Activated naive CD4-positive, alpha-beta T cell treated with anti-CD3 and anti-CD28 coated beads, Interleukin-2, amount 50 U/mL, for 24 hours (primary cell): ENCODE measurements at regions not wholly inside any gene's neighbourhood (a gene's known extent, or its start where the extent isn't known, plus 50 kb on each side); places are given as distances from the start of the nearest gene placed in this dataset.

Experiments used
- H3K27ac Mint-ChIP-seq: one replicate; pipeline ENCODE4 v1.8.0; 2021; ENCODE audit warnings: mild to moderate bottlenecking, mixed read lengths
- H3K27me3 Mint-ChIP-seq: one replicate; pipeline ENCODE4 v1.8.0; 2021; ENCODE audit warnings: mixed read lengths
- H3K36me3 Mint-ChIP-seq: one replicate; pipeline ENCODE4 v1.8.0; 2021; ENCODE audit warnings: mixed read lengths
- H3K4me1 Mint-ChIP-seq: one replicate; pipeline ENCODE4 v1.8.0; 2021; ENCODE audit warnings: mixed read lengths
- H3K4me3 Mint-ChIP-seq: one replicate; pipeline ENCODE4 v1.8.0; 2021; ENCODE audit warnings: mild to moderate bottlenecking, mixed read lengths
- H3K9me3 Mint-ChIP-seq: one replicate; pipeline ENCODE4 v1.8.0; 2021; ENCODE audit warnings: mixed read lengths

DNA sequence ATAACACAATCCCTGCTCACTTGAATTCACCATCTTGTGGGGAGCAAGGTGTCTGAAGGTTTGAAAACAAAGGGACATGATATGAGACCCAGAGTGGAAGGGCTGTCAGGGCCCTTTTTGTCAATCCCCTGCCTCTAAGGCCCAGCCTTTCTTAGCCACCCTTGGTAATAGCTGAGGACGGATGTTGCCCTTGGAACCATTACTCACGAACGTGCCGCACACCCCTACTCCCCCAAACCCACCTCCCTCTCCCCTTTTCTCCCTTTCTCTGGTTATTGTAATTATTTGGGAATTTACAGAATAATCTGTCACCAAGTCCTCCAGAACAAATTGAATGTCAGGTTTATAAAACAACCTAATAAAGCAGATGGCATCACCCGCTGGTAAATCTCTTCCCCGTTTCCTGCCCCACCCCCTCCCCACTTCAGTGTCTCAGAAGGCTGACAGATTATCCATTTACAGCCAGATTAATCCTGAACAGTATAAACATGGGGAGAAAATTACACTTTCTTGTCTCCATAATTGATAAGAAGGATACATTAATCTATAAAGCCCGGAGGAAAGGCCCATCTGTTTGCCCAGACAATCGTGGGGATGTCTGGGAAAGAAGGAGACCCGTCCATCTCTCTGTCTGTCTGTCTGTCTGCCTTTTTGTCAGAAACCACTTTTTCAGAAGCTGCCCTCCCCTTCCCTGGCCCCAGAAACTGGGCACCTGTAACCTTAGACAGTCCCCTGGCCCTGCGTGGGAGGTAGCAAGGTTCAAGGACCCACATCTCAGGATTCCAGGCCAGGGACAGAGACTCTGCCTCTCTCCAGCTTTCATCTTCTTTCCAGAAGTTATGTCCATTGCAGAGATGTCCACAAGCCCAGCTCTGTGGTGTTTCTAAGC is 60.6 kb upstream of the CD34 start:
- Mint-ChIP-seq H3K27ac (no peak overlapping the region), H3K9me3 (no peaks in the 10 kb centered on the region), H3K36me3 (no peaks in the 10 kb centered on the region), H3K4me3 (no peak overlapping the region), H3K27me3 (peaks cover 6% of the 10 kb centered on the region), H3K4me1 (no peaks in the 10 kb centered on the region)

DNA sequence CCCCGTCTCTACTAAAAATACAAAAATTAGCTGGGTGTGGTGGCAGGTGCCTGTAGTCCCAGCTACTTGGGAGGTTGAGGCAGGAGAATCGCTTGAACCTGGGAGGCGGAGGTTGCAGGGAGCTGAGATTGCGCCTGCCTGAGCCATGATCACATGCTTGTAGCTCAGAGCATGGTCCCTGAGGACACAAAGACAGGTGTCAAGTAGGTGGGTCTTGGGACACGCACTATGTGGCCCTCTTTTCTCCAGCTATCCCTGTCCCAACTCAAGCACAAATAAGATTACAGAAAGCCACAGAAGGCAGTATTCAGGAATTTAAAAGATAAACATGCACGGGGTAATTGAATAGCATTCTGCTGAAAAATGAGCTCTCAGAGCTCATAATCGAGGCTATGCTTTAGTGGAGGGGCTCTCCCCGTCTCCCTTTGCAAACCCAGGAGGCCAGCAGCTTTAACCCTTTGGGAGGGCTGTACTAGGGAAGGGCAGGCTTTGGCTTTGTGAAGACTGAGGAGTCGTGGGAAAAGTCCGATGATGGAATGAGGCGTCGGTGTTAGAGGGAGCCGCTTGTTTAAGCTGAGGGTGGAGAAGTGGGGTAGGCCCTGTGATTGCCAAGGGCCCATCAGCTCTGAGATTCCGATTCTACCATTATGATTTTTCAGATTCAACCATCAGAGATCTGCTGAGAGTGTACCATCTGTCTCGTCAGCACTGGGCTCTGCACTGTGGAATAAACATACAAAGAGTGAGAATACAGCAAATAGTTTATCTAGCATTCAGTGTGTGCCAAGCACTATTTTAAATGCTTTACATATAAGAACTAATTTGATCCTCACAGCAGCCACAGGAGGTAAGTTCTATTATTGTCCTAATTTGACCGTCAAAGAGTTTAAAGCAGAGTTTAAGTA is 59.7 kb upstream of the CD34 start:
- no peak overlapping the region for H3K4me3 Mint-ChIP-seq
- H3K36me3 Mint-ChIP-seq: no peaks in the 10 kb centered on the region
- no peaks in the 10 kb centered on the region for H3K4me1 Mint-ChIP-seq
- H3K27me3 Mint-ChIP-seq: peaks cover 5% of the 10 kb centered on the region
- H3K27ac Mint-ChIP-seq: no peak overlapping the region
- H3K9me3 Mint-ChIP-seq: no peaks in the 10 kb centered on the region

DNA sequence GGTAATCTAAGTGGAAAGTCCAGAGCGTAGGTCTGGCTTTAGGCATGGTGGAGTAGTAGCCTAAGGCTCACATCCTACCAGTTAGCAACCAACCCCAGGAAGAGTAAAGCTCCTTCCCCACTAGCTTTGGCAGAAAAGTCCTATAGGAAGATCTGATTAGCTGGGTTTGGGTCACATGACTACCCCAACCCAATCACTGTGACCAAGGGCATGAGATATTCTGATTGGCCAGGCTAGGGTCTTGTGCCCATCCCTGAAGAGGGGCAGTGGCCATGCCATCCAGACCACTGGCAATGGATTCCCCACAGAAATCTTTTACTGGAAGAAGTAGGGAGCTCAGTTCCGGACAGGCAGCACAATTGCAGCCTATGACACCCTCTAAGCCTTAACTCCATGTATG is 58.6 kb upstream of the CD34 start:
- no peak overlapping the region for H3K27ac Mint-ChIP-seq
- H3K9me3 Mint-ChIP-seq: no peaks in the 10 kb centered on the region
- no peak overlapping the region for H3K4me3 Mint-ChIP-seq
- H3K4me1 Mint-ChIP-seq: no peaks in the 10 kb centered on the region
- no peaks in the 10 kb centered on the region for H3K36me3 Mint-ChIP-seq
- peaks cover 5% of the 10 kb centered on the region for H3K27me3 Mint-ChIP-seq

DNA sequence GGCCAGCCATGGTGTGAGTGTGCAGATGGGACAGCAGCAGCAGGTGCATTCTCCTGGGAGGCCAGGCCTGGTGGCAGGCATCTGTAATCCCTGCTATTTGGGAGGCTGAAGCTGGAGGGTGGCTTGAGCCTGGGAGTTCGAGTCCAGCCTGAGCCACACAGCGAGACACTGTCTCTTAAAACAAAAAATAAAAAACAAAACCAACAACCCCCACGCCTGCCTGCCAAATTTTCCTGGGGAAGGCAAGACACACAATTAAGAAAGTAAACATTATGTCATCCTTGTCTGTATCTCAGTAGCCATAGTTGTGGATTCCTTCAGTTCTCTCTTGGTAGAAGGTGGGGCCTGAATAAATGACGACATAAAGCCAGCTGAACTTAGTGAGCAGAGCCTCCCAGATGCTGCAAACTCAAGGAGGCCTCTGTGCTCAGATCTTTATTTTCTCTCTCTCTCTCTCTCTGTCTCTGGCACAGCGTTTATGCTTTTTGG is 57.6 kb upstream of the CD34 start:
- peaks cover 5% of the 10 kb centered on the region for H3K27me3 Mint-ChIP-seq

DNA sequence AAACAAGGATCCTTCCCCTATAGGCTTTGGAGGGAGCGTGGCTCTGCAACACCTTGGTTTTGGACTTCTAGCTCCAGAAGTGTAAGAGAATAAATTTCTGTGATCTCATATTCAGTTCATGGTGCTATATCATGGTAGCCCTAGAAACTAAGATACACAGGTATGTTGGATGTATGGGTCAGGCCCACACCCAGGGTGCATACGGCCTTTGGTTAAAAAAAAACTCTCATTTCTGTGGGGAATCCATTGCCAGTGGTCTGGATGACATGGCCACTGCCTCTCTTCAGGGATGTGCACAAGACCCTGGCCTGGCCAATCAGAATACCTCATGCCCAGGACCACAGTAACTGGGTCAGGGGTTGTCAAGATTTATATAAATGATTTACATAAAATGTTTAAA is 56.8 kb upstream of the CD34 start:
- no peaks in the 10 kb centered on the region for H3K36me3 Mint-ChIP-seq
- H3K27me3 Mint-ChIP-seq: peaks cover 3% of the 10 kb centered on the region
- peaks cover 5% of the 10 kb centered on the region for H3K4me1 Mint-ChIP-seq
- H3K4me3 Mint-ChIP-seq: no peak overlapping the region
- H3K27ac Mint-ChIP-seq: no peak overlapping the region
- no peaks in the 10 kb centered on the region for H3K9me3 Mint-ChIP-seq

More for the DNA sequence above, 57.6 kb upstream of the CD34 start:
- Mint-ChIP-seq H3K4me1 (no peaks in the 10 kb centered on the region), H3K27ac (no peak overlapping the region), H3K36me3 (no peaks in the 10 kb centered on the region), H3K4me3 (no peak overlapping the region), H3K9me3 (no peaks in the 10 kb centered on the region)

DNA sequence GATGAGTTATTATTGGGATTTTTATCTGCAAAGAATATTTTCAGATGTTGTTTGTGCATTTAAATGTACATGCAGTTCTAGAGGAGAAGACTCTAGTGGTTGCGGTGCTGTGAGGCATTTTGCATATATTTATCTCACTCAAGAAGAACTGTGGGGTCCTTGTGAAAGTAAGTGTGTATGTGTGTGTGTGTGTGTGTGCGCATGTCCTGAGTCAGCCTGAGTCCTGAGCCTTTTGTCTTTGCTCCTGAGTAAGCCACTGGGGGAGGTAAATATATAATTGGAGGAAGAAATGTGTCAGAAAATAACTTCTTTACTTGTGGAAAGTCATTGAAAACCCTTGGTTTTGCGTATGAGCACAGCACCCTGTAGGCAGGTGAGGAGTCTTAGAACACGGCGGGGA is 55.6 kb upstream of the CD34 start:
- no peaks in the 10 kb centered on the region for H3K27me3 Mint-ChIP-seq
- H3K9me3 Mint-ChIP-seq: no peaks in the 10 kb centered on the region
- H3K4me3 Mint-ChIP-seq: no peak overlapping the region
- H3K36me3 Mint-ChIP-seq: no peaks in the 10 kb centered on the region
- H3K27ac Mint-ChIP-seq: no peak overlapping the region
- peaks cover 9% of the 10 kb centered on the region for H3K4me1 Mint-ChIP-seq

DNA sequence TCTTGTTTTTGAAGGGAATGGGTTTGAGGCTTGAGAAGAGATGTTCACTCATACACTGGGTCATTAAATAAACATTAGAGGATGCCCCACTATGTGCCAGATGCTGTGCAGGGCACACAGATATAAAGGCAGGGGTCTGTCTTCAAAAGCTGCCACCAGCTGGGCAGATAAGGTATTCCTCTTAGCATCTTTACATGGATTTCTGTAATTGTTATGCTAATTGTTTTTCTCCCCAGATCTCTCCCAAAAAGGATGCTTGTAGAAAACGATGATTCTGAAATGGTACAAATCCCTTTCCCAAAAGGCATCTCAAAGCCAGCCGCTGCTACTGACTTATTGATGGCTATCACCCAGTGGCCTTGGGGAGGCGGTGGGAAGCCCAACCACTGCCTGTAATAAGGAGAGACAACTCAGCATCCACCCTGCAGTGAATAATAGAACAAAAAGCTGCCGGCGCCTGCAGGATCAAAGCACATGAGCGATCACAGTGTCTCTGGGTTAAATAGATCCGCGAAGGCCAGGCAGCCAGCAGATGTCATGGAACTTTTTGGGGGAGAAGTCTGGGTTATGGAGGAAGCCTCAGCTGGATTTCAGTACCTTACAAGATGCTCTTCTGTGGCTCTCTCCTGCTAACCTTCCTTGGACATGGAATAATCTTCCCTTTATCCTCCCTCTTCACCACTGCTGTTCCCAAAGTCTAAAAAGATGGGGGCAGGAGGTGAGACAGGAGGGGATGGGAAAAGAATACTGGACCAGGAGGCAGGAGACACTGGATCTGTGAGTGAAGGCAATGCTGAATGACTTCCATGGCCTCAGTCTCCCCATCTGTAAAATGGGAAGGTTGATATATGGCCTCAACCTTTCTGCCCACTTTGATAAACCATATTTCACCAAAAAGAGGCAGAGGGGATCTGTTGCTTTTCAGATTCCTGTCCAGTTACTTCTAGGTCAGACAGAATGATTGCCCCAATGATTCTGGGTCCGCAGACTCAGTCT is 54.8 kb upstream of the CD34 start:
- no peak overlapping the region for H3K27ac Mint-ChIP-seq

DNA sequence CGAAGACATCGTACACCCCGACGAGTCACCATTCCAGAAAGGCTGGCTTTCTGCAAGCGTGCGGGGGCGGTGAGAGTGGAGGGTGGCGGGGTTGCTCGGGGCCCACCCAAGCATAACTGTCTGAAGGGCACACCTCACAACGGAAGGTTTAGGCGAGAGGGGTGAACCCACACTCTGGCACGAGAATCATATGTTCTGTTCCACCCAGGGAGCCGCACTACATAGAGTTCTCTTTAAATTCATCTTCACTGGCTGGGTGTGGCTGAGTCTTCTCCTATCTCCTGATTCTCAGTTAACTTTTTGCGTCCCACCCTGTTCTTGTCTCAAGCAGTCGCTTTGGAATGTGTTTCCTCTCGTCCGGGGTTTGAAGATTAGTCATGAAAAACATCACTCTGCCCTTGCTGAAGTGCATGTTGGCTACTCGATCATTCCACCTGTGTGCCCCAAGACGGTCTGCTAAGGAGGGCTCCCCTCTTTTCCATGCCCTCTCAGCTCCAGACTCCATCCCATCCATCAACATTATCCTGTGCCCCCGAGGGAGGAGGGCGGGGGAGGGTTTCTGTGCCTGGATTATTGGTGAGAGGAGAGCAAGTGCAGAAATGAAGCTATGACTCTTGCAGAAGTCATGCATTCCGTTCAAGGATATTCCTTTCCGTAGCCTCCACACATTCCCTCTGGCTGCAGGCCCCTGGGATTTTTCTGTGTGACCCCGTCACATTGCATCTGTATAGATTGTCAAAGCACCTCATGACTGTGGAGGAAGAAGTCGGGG is 53.5 kb upstream of the CD34 start:
- peak overlapping the region; percentile 67 for H3K4me3 Mint-ChIP-seq
- no peaks in the 10 kb centered on the region for H3K9me3 Mint-ChIP-seq
- peaks cover 9% of the 10 kb centered on the region for H3K4me1 Mint-ChIP-seq
- peaks cover 3% of the 10 kb centered on the region for H3K27me3 Mint-ChIP-seq
- no peaks in the 10 kb centered on the region for H3K36me3 Mint-ChIP-seq
- peak overlapping the region; percentile 51 for H3K27ac Mint-ChIP-seq

More for the DNA sequence above, 54.8 kb upstream of the CD34 start:
- Mint-ChIP-seq H3K9me3 (no peaks in the 10 kb centered on the region), H3K36me3 (no peaks in the 10 kb centered on the region), H3K27me3 (no peaks in the 10 kb centered on the region), H3K4me3 (no peak overlapping the region), H3K4me1 (peaks cover 9% of the 10 kb centered on the region)

DNA sequence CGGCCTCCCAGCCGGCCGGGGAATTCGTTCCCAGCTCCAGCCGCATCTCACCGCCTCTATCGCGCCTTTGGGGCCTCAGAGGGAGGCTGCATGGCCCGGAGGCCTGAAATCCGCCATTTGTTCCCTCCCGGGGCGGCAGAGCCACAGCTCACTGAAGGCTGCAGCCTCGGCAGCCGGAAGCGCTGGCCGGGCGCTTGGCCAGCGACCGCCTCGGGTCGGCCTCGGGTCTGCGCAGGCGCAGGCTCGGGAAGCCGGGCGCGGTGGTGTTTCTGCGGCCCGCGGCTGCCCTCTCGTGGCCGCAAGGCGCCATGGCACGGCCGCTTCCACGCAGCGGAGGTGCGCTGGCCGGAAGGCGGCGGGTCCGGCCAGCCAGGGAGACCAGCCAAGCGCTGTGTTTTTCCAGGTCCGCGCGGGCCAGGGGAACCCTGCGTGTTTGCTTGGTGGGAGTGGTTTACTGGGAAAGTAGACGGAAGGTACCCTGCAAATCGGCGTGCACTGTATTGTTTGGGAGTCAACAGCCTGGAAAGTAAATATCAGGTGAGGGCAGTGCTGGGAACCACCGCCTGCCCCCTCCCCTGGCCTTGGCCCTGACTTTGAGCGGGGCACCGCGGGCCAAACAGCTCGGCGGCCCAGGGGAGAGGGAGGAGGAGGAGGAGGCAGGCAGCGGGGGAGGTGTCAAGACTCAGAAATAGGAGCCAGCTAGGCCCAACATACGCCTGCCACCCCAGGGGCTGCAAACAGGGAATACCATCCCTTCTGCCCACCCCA is 52.7 kb upstream of the CD34 start:
- Mint-ChIP-seq H3K36me3 (no peaks in the 10 kb centered on the region), H3K4me3 (peak overlapping the region; percentile 86), H3K27me3 (peaks cover 5% of the 10 kb centered on the region), H3K27ac (peak overlapping the region; percentile 55), H3K4me1 (peaks cover 9% of the 10 kb centered on the region), H3K9me3 (no peaks in the 10 kb centered on the region)

DNA sequence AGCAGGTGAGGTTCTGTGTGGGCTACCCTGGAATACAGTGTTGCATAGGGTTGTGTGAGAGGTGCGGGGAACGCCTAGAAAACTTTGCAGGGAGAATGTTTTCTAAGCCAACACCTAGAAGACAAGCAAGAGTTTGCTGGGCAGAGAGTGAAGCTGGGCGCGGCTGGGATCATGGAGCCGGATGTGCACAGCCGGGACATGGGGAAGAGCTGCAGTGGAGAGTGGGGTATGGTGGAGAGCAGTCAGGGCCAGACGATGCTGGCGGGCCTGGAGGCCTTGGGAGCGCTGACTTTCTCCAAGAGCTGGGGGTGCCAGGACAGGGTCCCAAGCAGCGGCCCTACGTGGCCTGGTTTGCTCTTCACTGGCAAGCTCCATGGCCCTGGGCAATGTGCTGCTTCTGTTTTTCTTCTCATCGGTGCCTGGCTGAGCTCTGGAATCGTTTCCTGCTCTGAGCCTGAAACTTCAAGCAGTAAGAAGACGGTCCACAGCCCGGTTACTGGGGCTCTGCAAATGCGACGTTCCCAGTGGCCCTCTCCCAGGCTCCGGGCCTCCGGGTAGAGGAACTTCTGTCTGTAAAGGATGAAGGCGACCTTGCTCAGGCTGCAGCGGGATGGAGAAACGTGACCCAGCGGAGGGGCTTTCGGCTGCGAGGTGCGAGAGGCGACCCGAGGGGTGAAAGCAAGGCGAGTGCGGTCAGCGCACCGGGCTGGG is 51.9 kb upstream of the CD34 start:
- Mint-ChIP-seq H3K9me3 (no peaks in the 10 kb centered on the region), H3K4me3 (peak overlapping the region; percentile 86), H3K4me1 (peaks cover 9% of the 10 kb centered on the region), H3K27me3 (peaks cover 9% of the 10 kb centered on the region), H3K27ac (peak overlapping the region; percentile 36), H3K36me3 (no peaks in the 10 kb centered on the region)
